A549 (cell line): ENCODE measurements at regions not wholly inside any gene's neighbourhood (a gene's known extent, or its start where the extent isn't known, plus 50 kb on each side); places are given as distances from the start of the nearest gene placed in this dataset.

Experiments
- ATAC-seq, 2 experiments: fragments of 200-7000 bp in 1 of 2; fragments of >200 bp in 1 of 2; cut with Nextera tagmentation in 1 of 2; cut with Tn5 transposase in 1 of 2; 3 replicates each; pipeline versions ENCODE4 v1.8.0 to v1.9.1; 2018 to 2020; ENCODE audit warnings: mild to moderate bottlenecking in 1 of 2, moderate library complexity in 1 of 2
- CTCF ChIA-PET: fragments of 300-600 bp; sonication (Branson Sonifier 250); formaldehyde crosslinking; extraction: SDS; loops from one replicate; lab custom pipeline; 2021; ENCODE audit warnings: antibody characterized with exemption, inconsistent platforms; lab: Yijun Ruan, JAX
- POLR2A ChIA-PET: fragments of 350-600 bp; formaldehyde crosslinking; extraction: SDS; loops from one replicate; lab custom pipeline; 2021; ENCODE audit warnings: antibody characterized with exemption, inconsistent platforms; lab: Yijun Ruan, JAX
- DNase-seq, 2 experiments: peaks; one replicate each; pipeline versions ENCODE4 v3.0.0 to v3.0.0-alpha.2; 2011 to 2016; ENCODE audit warnings: low read depth in 1 of 2, low spot score in 1 of 2
- FAIRE-seq: peaks from 2 replicates; lab custom pipeline; 2011; peaks lifted over from hg19 to GRCh38; lab: Jason Lieb, UNC
- H3K27ac ChIP-seq, 2 experiments: fragments of >200 bp; sonication (Bioruptor Twin); formaldehyde crosslinking; 3 replicates each; pipeline ENCODE4 v1.5.1; 2016 to 2017
- H3K4me1 ChIP-seq: fragments of >200 bp; sonication (Bioruptor Twin); formaldehyde crosslinking; 3 replicates; pipeline ENCODE4 v1.6.1; 2016
- H3K4me2 ChIP-seq: fragments of >200 bp; sonication (Bioruptor Twin); formaldehyde crosslinking; 3 replicates; pipeline ENCODE4 v1.6.1; 2016
- H3K4me3 ChIP-seq: fragments of >200 bp; sonication (Bioruptor Twin); formaldehyde crosslinking; 3 replicates; pipeline ENCODE4 v1.5.1; 2016
- H3K9me3 ChIP-seq: fragments of >200 bp; sonication (Bioruptor Twin); formaldehyde crosslinking; 3 replicates; pipeline ENCODE4 v1.6.1; 2016
- BHLHE40 ChIP-seq: IDR thresholded peaks from 2 replicates; pipeline ENCODE4 v1.6.1; 2012; ENCODE audit warnings: low read depth, low read length, inconsistent platforms
- CHD2 ChIP-seq: fragments of 150-350 bp; IDR thresholded peaks from 2 replicates; pipeline ENCODE4 v1.6.1; 2014; ENCODE audit warnings: low read length; ENCODE audit not compliant: partially characterized antibody
- CHD4 ChIP-seq: fragments of 200-600 bp; sonication (generic); IDR thresholded peaks from 2 replicates; pipeline ENCODE4 v1.6.1; 2016; ENCODE audit warnings: antibody characterized with exemption, mild to moderate bottlenecking, borderline replicate concordance
- E2F6 ChIP-seq: IDR thresholded peaks from 2 replicates; pipeline ENCODE4 v1.6.1; 2012; ENCODE audit warnings: low read depth, borderline replicate concordance
- EHMT2 ChIP-seq: fragments of 200-600 bp; sonication (generic); IDR thresholded peaks from 2 replicates; pipeline ENCODE4 v1.6.1; 2016; ENCODE audit warnings: antibody characterized with exemption, low read depth, mild to moderate bottlenecking, moderate library complexity
- EP300 ChIP-seq, 2 experiments: fragments of >200 bp; sonication (Bioruptor Twin); formaldehyde crosslinking; IDR thresholded peaks; 2 replicates in 1 of 2; 3 replicates in 1 of 2; pipeline ENCODE4 v1.6.1; 2016 to 2017
- FOSL2 ChIP-seq, 2 experiments: fragments of 450-650 bp in 1 of 2; fragments of >200 bp in 1 of 2; sonication (Bioruptor Twin) in 1 of 2; formaldehyde crosslinking; IDR thresholded peaks; 2 replicates each; pipeline versions ENCODE4 v1.5.0 to v1.6.1; 2016 to 2020; ENCODE audit warnings: mild to moderate bottlenecking in 1 of 2, moderate library complexity in 1 of 2
- FOXS1 ChIP-seq: fragments of 250-450 bp; sonication (Bioruptor Pico); IDR thresholded peaks from 2 replicates; pipeline ENCODE4 v1.5.0; 2020; ENCODE audit warnings: mild to moderate bottlenecking, moderate library complexity
- GATA3 ChIP-seq: IDR thresholded peaks from 2 replicates; pipeline ENCODE4 v1.6.1; 2012; ENCODE audit warnings: borderline replicate concordance
- HES2 ChIP-seq: fragments of >200 bp; sonication (Bioruptor Twin); formaldehyde crosslinking; IDR thresholded peaks from 2 replicates; pipeline ENCODE4 v1.6.1; 2016
- HOXA7 ChIP-seq: fragments of 250-450 bp; sonication (Bioruptor Pico); IDR thresholded peaks from 2 replicates; pipeline ENCODE4 v1.5.0; 2020; ENCODE audit warnings: mild to moderate bottlenecking, moderate library complexity
- HOXB13 ChIP-seq: fragments of 250-450 bp; sonication (Bioruptor Pico); IDR thresholded peaks from 2 replicates; pipeline ENCODE4 v1.5.0; 2020; ENCODE audit warnings: low read depth, mild to moderate bottlenecking, moderate library complexity
- MYC ChIP-seq: IDR thresholded peaks from 2 replicates; pipeline ENCODE4 v1.6.1; 2012; ENCODE audit warnings: mild to moderate bottlenecking, inconsistent platforms, low read length, improper control_type of control experiment, borderline replicate concordance
- NFE2L2 ChIP-seq: fragments of 150-350 bp; conservative IDR thresholded peaks from 2 replicates; pipeline ENCODE4 v1.6.1; 2014; ENCODE audit warnings: low read length
- POLR2A ChIP-seq: IDR thresholded peaks from 2 replicates; pipeline ENCODE4 v1.6.1; 2012; ENCODE audit warnings: mild to moderate bottlenecking, low read length
- POLR2AphosphoS2 ChIP-seq: conservative IDR thresholded peaks from 2 replicates; pipeline ENCODE4 v1.6.1; 2012; ENCODE audit warnings: low read length, improper control_type of control experiment, inconsistent platforms
- RAD21 ChIP-seq, 2 experiments: fragments of >200 bp in 1 of 2; sonication (Bioruptor Twin) in 1 of 2; formaldehyde crosslinking in 1 of 2; IDR thresholded peaks in 1 of 2; conservative IDR thresholded peaks in 1 of 2; 2 replicates in 1 of 2; 3 replicates in 1 of 2; pipeline ENCODE4 v1.6.1; 2012 to 2018; ENCODE audit warnings: inconsistent platforms in 1 of 2
- RARB ChIP-seq: fragments of 250-450 bp; sonication (Bioruptor Pico); IDR thresholded peaks from 2 replicates; pipeline ENCODE4 v1.8.0; 2021; ENCODE audit warnings: mild to moderate bottlenecking, moderate library complexity
- RNF2 ChIP-seq: fragments of 200-600 bp; sonication (generic); IDR thresholded peaks from 2 replicates; pipeline ENCODE4 v1.6.1; 2016; ENCODE audit warnings: low read depth, mild to moderate bottlenecking, antibody characterized with exemption, moderate library complexity, borderline replicate concordance
- USF2 ChIP-seq: fragments of 450-650 bp; IDR thresholded peaks from 2 replicates; pipeline ENCODE4 v1.6.1; 2014; ENCODE audit warnings: antibody characterized with exemption
- WGBS: methylation state at CpG from one replicate; pipeline ENCODE4 v1.1.6; 2017; ENCODE audit errors: missing lambda C conversion rate; 5-methylcytosine and 5-hydroxymethylcytosine counted together
- TF ChIP-seq, protein P1 (sequence below): fragments of 250-450 bp; sonication (Bioruptor Pico); IDR thresholded peaks from 2 replicates; pipeline ENCODE4 v1.5.0; 2021; ENCODE audit warnings: mild to moderate bottlenecking, moderate library complexity, borderline replicate concordance
- TF ChIP-seq, protein P2 (sequence below): fragments of >200 bp; sonication (Bioruptor Twin); formaldehyde crosslinking; IDR thresholded peaks from 3 replicates; pipeline ENCODE4 v1.6.1; 2016

DNA sequence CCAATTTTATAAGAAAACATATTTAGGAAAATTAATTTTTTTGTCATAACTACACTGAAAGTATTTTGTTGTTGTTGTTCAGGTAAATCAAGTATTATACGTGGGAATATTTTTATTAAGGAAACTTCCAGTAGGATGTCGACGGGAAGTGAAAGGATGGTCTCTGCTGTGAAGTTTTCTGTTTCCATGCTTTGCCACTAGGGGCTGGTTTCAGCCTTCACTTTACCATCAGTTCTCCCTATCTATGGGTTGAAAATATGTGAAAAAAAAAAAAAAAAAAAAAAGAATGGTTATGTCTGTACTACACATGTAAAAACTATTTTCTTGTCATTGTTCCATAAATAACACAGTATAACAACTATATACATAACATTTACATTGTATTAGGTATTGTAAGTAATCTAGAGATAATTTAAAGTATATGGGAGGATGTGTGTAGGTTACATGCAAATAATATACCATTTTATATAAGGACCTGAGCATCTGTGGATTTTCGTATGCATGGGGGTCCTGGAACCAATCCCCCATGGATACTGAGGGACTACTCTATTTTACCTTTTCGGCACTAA, 136.7 kb downstream of the SMAD6 start (continued):
- no peak for TF ChIP-seq USF2
- TF ChIP-seq, all 56 proteins: peak for 3

DNA sequence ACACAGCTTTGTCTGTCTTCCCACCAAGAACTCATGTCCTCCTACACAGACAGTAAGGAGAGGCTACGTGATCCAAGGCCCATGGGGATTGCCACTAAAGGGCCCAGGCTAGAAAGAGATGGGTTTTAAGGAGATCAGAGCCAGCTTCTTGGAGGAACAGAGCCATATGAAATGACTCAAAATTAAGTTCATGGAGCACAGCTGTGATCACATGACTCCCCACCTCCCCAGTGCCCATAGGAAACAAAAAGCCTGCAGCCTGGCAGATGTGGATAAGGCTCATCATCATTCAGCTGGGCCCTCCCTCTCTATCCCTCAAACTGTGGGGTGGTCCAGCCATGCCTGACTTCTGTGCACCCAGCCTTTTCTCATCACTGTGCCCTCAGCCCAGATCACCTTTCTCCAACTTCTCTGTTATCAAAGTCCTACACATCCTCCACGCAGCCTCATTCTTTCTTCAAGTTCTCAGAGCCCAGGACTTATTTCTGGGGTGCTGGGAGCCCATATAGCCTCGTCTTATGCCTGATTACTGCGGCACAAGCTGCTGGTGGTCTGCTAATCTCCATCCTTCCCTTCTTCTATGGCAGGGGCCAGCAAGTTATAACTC, 137.6 kb downstream of the SMAD6 start:
- H3K4me1 ChIP-seq, result peaks cover 34% of the 10 kb centered on the region
- CTCF ChIA-PET, result interaction anchor here (0.5 to 7.3 kb wide), 28 partner anchors 9 to 1367 kb away, joined by 3 to 157 read pairs (median 6); partner anchors contain the start of gene SMAD6

DNA sequence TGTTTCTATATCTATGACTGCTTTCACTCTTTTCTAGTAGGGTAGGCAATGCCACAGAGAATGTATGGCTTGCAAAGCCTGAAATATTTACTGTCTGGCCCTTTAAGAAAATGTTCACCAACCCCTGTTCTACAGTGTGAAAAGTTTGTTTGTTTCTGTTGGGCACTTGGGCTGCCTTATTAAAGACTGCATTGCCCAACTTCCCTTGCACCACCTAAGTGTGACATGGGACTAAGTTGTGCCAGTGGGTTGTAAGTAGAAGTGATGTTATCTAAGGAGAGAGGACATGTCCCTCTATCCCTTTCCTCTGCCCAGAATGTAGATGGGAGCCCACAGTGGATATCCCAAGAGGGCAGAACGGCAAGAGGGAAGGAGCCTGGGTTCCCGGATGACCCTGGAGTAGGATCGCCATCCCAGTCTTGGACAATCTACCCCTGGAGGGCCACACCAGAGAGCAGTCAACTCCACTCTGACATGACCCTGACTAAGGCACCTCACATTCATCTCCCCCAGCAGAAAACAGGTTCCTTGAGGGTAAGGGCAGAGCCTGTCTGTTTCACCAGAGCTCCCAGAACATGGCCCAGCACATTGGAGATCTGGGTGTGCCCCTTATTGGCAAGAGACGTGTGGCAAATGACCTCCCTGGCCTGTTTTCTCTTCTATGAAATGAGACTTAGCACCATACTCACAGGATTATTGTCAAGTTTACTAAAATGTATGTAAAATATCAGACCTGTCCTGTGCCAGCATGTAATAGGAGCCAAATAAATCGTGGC, 138.8 kb downstream of the SMAD6 start:
- Histone ChIP-seq H3K9me3 (no peaks in the 10 kb centered on the region), H3K4me2 (peak overlapping the region; percentile 90), H3K4me1 (peaks cover 34% of the 10 kb centered on the region), H3K27ac (peak overlapping the region; percentile 91 to 92; a peak in 5 of 6 replicates), H3K4me3 (no peak overlapping the region)
- no peak for ATAC-seq
- CTCF ChIA-PET, result interaction anchor here (0.6 to 2.8 kb wide), 5 partner anchors 10 to 136 kb away, joined by 3 to 18 read pairs (median 6); no protein-coding TSS in a partner anchor
- no peak for TF ChIP-seq FOSL2 (IDR thresholded peaks at IDR 0.05)
- TF ChIP-seq FOSL2 (CRISPR knock-in tag; IDR thresholded peaks at IDR 0.05), result no peak
- TF ChIP-seq HES2, result no peak
- no peak for DNase-seq
- POLR2A ChIA-PET, result no interaction called here
- no peak for FAIRE-seq
- WGBS, result 58% methylated on average over 5 of the region's 5 CpGs

More for the DNA sequence above, 137.6 kb downstream of the SMAD6 start:
- DNase-seq (no peak), ATAC-seq (no peak), FAIRE-seq (no peak)
- Histone ChIP-seq H3K27ac (peak overlapping the region in 1 of 2 experiments; percentile 49; a peak in 3 of 6 replicates), H3K4me3 (no peak overlapping the region), H3K9me3 (no peaks in the 10 kb centered on the region), H3K4me2 (no peak overlapping the region)
- 95% methylated on average over 4 of the region's 4 CpGs for WGBS
- POLR2A ChIA-PET, result no interaction called here
- TF ChIP-seq CHD4 (no peak), E2F6 (no peak), EHMT2 (no peak), RARB (no peak), MYC (no peak), FOXS1 (no peak), POLR2AphosphoS2 (no peak)
- TF ChIP-seq, protein P1, sequence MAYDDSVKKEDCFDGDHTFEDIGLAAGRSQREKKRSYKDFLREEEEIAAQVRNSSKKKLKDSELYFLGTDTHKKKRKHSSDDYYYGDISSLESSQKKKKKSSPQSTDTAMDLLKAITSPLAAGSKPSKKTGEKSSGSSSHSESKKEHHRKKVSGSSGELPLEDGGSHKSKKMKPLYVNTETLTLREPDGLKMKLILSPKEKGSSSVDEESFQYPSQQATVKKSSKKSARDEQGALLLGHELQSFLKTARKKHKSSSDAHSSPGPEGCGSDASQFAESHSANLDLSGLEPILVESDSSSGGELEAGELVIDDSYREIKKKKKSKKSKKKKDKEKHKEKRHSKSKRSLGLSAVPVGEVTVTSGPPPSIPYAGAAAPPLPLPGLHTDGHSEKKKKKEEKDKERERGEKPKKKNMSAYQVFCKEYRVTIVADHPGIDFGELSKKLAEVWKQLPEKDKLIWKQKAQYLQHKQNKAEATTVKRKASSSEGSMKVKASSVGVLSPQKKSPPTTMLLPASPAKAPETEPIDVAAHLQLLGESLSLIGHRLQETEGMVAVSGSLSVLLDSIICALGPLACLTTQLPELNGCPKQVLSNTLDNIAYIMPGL (CRISPR knock-in tag), result no peak
- TF ChIP-seq, all 56 proteins: peak for 0

DNA sequence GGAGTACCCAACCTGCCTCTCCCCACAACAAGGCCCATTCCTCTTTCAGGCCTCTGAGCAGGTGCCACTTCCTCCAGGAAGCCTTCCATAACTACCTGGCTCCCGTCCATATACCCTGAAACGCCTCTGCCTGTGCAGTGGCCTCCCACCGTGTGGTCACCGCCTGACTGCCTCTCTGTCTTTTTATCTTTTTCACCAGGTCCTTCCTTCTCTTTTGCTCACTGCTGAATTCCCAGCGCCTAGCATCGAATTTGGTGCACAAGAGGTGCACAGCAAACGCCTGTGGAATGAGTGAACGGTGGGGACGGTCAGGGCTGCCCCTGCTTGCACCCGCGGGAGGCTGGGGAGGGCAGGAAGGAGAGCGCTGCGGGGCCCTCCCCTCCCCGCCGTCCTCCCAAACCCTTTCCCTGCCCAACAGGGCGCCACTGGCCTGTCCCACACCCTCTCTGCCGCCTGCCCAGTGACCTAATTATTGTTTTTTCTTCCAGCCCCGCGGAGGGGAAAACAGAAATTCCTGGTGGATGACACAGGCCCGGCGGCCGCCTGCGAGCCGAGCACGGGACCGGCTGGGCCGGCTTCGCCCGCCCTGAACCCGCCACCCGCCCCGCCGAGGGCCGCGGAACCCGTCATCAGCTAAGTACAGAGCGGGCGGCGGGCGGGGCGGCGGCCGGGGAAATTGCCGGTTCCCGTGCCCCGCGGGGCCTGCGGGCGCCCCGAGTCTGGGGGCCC, 140.1 kb downstream of the SMAD6 start:
- Histone ChIP-seq H3K4me3 (peak overlapping the region; percentile 62), H3K9me3 (no peaks in the 10 kb centered on the region), H3K4me1 (peaks cover 34% of the 10 kb centered on the region), H3K27ac (peak overlapping the region; percentile 91 to 92), H3K4me2 (peak overlapping the region; percentile 90)
- no peak for FAIRE-seq
- DNase-seq, result peak; percentile 68 to 81
- POLR2A ChIA-PET, result interaction anchor here (1.1 to 1.6 kb wide), 4 partner anchors 8 to 53 kb away, joined by 4 to 7 read pairs (median 4); no protein-coding TSS in a partner anchor
- peak; percentile 74 to 75 for ATAC-seq
- 4% methylated on average over 29 of the region's 50 CpGs for WGBS
- CTCF ChIA-PET, result interaction anchor here (0.6 to 14.8 kb wide), 7 partner anchors 11 to 137 kb away, joined by 3 to 465 read pairs (median 43); partner anchors contain the start of gene SMAD6
- TF ChIP-seq POLR2A (peak; percentile 20; the same call in 1 of the 2 replicates), BHLHE40 (peak; percentile 89), HOXA7 (no peak), GATA3 (peak; percentile 43), NFE2L2 (no peak), HOXB13 (CRISPR knock-in tag) (no peak), RAD21 (conservative IDR thresholded peaks at IDR 0.05 in 1 of 2, IDR thresholded peaks at IDR 0.05 in 1 of 2) (peak in 1 of 2 experiments; percentile 32; a peak in 1 of 5 replicates), RNF2 (peak; percentile 49; the same call in 1 of the 2 replicates), FOSL2 (IDR thresholded peaks at IDR 0.05) (no peak), FOSL2 (CRISPR knock-in tag; IDR thresholded peaks at IDR 0.05) (peak; percentile 88), CHD2 (no peak), POLR2AphosphoS2 (no peak), EP300 (IDR thresholded peaks at IDR 0.05) (peak in 1 of 2 experiments; percentile 50; a peak in 1 of 5 replicates)
- TF ChIP-seq, protein P2, sequence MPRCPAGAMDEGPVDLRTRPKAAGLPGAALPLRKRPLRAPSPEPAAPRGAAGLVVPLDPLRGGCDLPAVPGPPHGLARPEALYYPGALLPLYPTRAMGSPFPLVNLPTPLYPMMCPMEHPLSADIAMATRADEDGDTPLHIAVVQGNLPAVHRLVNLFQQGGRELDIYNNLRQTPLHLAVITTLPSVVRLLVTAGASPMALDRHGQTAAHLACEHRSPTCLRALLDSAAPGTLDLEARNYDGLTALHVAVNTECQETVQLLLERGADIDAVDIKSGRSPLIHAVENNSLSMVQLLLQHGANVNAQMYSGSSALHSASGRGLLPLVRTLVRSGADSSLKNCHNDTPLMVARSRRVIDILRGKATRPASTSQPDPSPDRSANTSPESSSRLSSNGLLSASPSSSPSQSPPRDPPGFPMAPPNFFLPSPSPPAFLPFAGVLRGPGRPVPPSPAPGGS, result peak; percentile 29; the same call in 1 of the 3 replicates
